ENCODE measurements at regions not wholly inside any gene's neighbourhood (a gene's known extent, or its start where the extent isn't known, plus 50 kb on each side); places are given as distances from the start of the nearest gene placed in this dataset.

DNA sequence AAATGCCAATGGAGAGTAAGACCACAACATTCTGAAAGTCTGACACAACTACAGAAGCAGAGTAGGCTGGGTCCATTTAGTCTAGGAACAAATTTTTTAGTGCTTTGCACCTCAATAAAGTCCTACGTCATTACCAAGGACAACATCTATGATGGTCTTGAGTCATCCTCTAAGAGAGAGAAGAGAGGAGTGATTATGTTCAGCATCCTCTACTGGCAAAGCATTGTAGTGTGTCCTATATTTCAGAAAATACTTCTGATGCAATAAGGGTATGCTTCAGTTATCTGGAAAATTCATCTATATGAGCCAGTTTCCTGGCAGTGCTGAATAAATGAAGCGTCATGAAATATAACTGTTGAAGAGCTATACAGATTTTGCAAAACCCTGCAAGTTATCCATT is 95.6 kb downstream of the P2RY1 start:
- TF ChIP-seq CTCF (optimal IDR thresholded peaks at IDR 0.05 in 1 of 3, IDR thresholded peaks at IDR 0.05 in 1 of 3, conservative IDR thresholded peaks at IDR 0.05 in 1 of 3; ENCODE audit: extremely low read depth in 1 of 3, insufficient read depth in 2 of 3, low read length in 3 of 3) (no peak), EZH2 (IDR thresholded peaks at IDR 0.05; ENCODE audit: low read length) (no peak)
